Right lobe of liver (tissue), 6 donors: ENCODE measurements at regions not wholly inside any gene's neighbourhood (a gene's known extent, or its start where the extent isn't known, plus 50 kb on each side); places are given as distances from the start of the nearest gene placed in this dataset.

Source experiments
- ATAC-seq, 4 donors: fragments of 200-7000 bp; cut with Tn5 transposase; one replicate each; pipeline ENCODE4 v1.9.1; 2020; ENCODE audit warnings: mild to moderate bottlenecking in 4 of 4, moderate library complexity in 4 of 4
- DNase-seq, 3 donors: peaks; one replicate each; pipeline ENCODE4 v3.0.0-alpha.2; 2020
- H3K27ac ChIP-seq, 3 donors: fragments of 200-600 bp; one replicate each; pipeline ENCODE4 v1.8.0; 2022
- H3K27me3 ChIP-seq, 2 donors: fragments of 200-600 bp; one replicate each; pipeline ENCODE4 v1.8.0; 2022
- H3K36me3 ChIP-seq, 4 donors: fragments of 200-600 bp; sonication (generic) in 1 of 4; one replicate each; pipeline versions ENCODE4 v1.5.1 to v1.8.0; 2017 to 2022; ENCODE audit warnings: control low read depth in 1 of 4
- H3K4me1 ChIP-seq, 4 donors: fragments of 200-600 bp; sonication (generic) in 1 of 4; one replicate each; pipeline versions ENCODE4 v1.5.1 to v1.8.0; 2017 to 2022; ENCODE audit warnings: control low read depth in 1 of 4
- H3K4me3 ChIP-seq, 3 donors: fragments of 200-600 bp; one replicate each; pipeline ENCODE4 v1.8.0; 2022
- H3K9me3 ChIP-seq, 4 donors: fragments of 200-600 bp; sonication (generic) in 1 of 4; one replicate each; pipeline versions ENCODE4 v1.5.1 to v1.8.0; 2017 to 2022; ENCODE audit warnings: control low read depth in 1 of 4
- POLR2A ChIP-seq: fragments of 450-650 bp; IDR thresholded peaks from one replicate; pipeline ENCODE4 v1.6.1; 2017; ENCODE audit warnings: antibody characterized with exemption, mild to moderate bottlenecking
- WGBS: methylation state at CpG from one replicate; pipeline ENCODE4 v1.1.6; 2018; ENCODE audit warnings: low coverage, low lambda C conversion rate; ENCODE audit not compliant: insufficient coverage; ENCODE audit errors: missing lambda C conversion rate; 5-methylcytosine and 5-hydroxymethylcytosine counted together
- intact Hi-C, 2 donors: fragments of 100-400 bp; cut with DNase I; formaldehyde crosslinking; loops; one replicate each; pipeline versions ENCODE4 v1.11.2 to v1.14.1; 2022
- TF ChIP-seq, protein P1 (sequence below), 4 donors: fragments of 200-600 bp in 3 of 4; fragments of 450-650 bp in 1 of 4; IDR thresholded peaks; one replicate each; pipeline versions ENCODE4 v1.5.1 to v1.8.0; 2016 to 2022; ENCODE audit warnings: antibody characterized with exemption in 4 of 4, mild to moderate bottlenecking in 2 of 4
- donor health status: DM: no; HTN: yes; CAD: no.
- donor health status: DM: no; HTN: no; CAD: no.
- donor health status: DM: no; HTN: no; CAD: no.
- donor health status: DM: no; HTN: yes; CAD: no.
- donor health status: DM: no; HTN: yes; CAD: no.

DNA sequence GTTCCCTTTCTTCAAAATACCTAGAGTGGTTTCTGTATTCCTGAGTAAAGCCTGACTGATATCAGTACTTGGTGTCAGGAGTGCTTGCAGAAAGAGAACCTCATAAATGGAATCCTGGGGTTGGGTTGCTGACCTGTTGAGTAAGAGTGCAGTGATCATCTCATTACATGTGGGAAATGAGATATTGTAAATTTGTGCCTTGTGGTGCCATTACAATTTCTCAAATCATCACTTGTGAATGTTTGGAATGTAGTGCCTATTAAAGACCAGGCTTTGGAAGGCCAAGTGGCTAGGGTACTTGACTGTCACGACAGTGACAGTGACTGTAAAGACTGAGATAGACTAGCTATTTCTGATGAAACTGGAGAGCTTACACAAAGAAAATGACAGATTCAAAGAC lies 176.7 kb upstream of the CTTNBP2NL start:
- DNase-seq (no peak), ATAC-seq (no peak)
- no peaks in the 10 kb centered on the region for H3K4me1 ChIP-seq
- no peaks in the 10 kb centered on the region for H3K9me3 ChIP-seq
- H3K36me3 ChIP-seq, result no peaks in the 10 kb centered on the region
- no peaks in the 10 kb centered on the region for H3K27me3 ChIP-seq
- H3K27ac ChIP-seq, result no peak overlapping the region
- no peak overlapping the region for H3K4me3 ChIP-seq
- WGBS, result 38% methylated on average over 1 of the region's 1 CpG
- intact Hi-C loops, result no loop called here
- TF ChIP-seq, protein P1, sequence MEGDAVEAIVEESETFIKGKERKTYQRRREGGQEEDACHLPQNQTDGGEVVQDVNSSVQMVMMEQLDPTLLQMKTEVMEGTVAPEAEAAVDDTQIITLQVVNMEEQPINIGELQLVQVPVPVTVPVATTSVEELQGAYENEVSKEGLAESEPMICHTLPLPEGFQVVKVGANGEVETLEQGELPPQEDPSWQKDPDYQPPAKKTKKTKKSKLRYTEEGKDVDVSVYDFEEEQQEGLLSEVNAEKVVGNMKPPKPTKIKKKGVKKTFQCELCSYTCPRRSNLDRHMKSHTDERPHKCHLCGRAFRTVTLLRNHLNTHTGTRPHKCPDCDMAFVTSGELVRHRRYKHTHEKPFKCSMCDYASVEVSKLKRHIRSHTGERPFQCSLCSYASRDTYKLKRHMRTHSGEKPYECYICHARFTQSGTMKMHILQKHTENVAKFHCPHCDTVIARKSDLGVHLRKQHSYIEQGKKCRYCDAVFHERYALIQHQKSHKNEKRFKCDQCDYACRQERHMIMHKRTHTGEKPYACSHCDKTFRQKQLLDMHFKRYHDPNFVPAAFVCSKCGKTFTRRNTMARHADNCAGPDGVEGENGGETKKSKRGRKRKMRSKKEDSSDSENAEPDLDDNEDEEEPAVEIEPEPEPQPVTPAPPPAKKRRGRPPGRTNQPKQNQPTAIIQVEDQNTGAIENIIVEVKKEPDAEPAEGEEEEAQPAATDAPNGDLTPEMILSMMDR (IDR thresholded peaks at IDR 0.05), result no peak
- TF ChIP-seq POLR2A, result no peak

DNA sequence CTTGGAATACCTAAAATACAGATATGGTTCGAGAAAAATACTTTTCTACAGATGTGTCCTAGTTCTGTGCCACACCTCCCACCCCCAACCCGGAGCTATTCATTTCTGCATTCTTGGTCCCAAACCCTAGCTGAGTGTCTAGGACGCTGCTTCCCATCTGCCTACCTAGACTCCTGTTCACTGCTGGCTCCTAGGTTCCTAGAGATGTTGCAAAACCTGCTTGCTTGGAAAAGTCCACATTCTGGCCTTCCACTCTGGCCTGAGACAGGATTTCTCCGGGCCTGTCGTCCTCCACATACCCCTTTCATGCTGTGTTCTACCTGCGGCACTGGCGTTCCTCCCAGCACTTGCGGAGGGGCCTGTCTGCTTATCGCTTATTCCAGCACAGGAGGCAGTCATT lies 165.8 kb upstream of the CTTNBP2NL start:
- H3K9me3 ChIP-seq, result peaks cover 0 to 4% (median 0%) of the 10 kb centered on the region in 4 donors
- intact Hi-C loops, result no loop called here
- H3K4me3 ChIP-seq, result no peak overlapping the region
- no peak for ATAC-seq
- no peak for DNase-seq
- TF ChIP-seq, protein P1 (IDR thresholded peaks at IDR 0.05), result no peak
- no peak for TF ChIP-seq POLR2A
- H3K4me1 ChIP-seq, result no peaks in the 10 kb centered on the region
- no peaks in the 10 kb centered on the region for H3K27me3 ChIP-seq
- H3K36me3 ChIP-seq, result peaks cover 0 to 1% (median 0%) of the 10 kb centered on the region in 4 donors
- no peak overlapping the region for H3K27ac ChIP-seq
- WGBS, result 72% methylated on average over 7 of the region's 9 CpGs

DNA sequence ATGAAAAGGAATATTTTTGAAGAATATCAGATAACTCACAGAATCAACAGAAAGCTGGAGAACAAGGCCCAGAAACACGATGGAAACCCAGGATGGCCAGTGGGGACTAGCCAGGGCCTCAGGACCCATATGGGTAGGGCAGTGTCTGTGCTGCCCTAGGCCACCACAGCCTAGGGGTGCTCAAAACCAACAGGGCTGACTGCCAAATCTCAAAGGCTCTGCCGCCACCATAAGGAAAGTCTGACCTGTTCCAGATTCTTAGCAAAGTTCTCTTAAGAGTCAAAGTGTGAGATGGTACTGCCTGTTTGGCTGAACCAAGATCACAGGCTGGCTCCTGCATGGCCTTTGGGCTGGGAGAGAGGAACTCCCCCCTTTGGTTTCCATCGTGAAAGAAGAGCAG lies 164.7 kb upstream of the CTTNBP2NL start:
- 46% methylated on average over 2 of the region's 3 CpGs for WGBS
- DNase-seq, result no peak
- intact Hi-C loops, result no loop called here
- peaks cover 0 to 4% (median 0%) of the 10 kb centered on the region in 4 donors for H3K9me3 ChIP-seq
- peaks cover 0 to 1% (median 0%) of the 10 kb centered on the region in 4 donors for H3K36me3 ChIP-seq
- TF ChIP-seq, protein P1 (IDR thresholded peaks at IDR 0.05), result no peak
- no peak for TF ChIP-seq POLR2A
- H3K4me1 ChIP-seq, result no peaks in the 10 kb centered on the region
- H3K27me3 ChIP-seq, result no peaks in the 10 kb centered on the region
- no peak overlapping the region for H3K27ac ChIP-seq
- no peak for ATAC-seq
- no peak overlapping the region for H3K4me3 ChIP-seq

DNA sequence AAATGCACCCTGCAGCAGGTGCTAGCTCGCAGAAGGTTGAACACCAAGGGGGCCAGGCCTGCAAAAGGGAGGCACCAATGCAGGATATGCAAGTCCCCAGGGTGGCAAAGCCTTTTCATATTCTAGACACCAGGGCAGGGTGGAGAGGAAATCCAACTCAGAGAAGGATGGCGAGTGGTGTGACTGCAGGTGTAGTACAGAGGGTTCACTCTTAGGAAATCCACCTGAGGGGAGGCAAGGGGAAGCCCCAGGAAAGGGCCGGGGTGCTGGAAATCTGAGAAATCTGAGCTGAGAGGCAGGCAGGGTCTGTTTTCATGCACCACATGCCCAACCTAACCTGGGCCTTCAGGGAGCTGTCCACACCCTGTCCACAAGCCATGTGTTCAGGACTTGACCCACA lies 163.2 kb upstream of the CTTNBP2NL start:
- Histone ChIP-seq H3K4me1 (no peaks in the 10 kb centered on the region), H3K4me3 (no peak overlapping the region), H3K27me3 (no peaks in the 10 kb centered on the region), H3K27ac (no peak overlapping the region), H3K9me3 (peaks cover 0 to 4% (median 0%) of the 10 kb centered on the region in 4 donors), H3K36me3 (peaks cover 0 to 1% (median 0%) of the 10 kb centered on the region in 4 donors)
- 14% methylated on average over 1 of the region's 3 CpGs for WGBS
- intact Hi-C loops, result no loop called here
- no peak for ATAC-seq
- no peak for DNase-seq
- no peak for TF ChIP-seq POLR2A
- TF ChIP-seq, protein P1 (IDR thresholded peaks at IDR 0.05), result no peak

DNA sequence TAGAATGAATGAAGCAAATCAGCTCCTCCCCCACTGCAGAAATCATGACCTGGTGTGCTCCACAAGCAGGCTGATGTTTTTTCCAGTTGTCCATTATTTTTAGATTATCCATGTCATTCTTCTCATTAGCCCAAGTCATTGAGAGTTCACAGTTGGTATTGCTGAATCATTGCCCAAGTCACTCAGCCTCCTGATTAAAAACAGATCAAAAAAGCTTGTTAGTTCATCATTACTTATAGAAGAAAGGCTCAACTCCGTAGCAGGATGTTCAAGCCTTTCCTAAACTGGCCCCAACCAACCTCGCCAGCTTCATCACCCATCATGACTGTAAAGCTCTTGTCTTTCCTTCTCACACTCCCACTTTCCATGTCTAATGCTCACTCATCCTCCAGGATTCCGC lies 161.3 kb upstream of the CTTNBP2NL start:
- WGBS, result 76% methylated on average over 3 of the region's 3 CpGs
- H3K27me3 ChIP-seq, result no peaks in the 10 kb centered on the region
- TF ChIP-seq, protein P1 (IDR thresholded peaks at IDR 0.05), result no peak
- TF ChIP-seq POLR2A, result no peak
- no peak overlapping the region for H3K27ac ChIP-seq
- DNase-seq (no peak), ATAC-seq (no peak)
- H3K36me3 ChIP-seq, result no peaks in the 10 kb centered on the region
- H3K4me3 ChIP-seq, result no peak overlapping the region
- intact Hi-C loops, result no loop called here
- H3K9me3 ChIP-seq, result no peaks in the 10 kb centered on the region
- no peaks in the 10 kb centered on the region for H3K4me1 ChIP-seq
